Glutamatergic neuron (in vitro differentiated cells): ENCODE measurements at regions not wholly inside any gene's neighbourhood (a gene's known extent, or its start where the extent isn't known, plus 50 kb on each side); places are given as distances from the start of the nearest gene placed in this dataset.
A peak's percentile ranks its signal among the peaks of the same experiment; 100 is the strongest.

Experiments
- DNase-seq: peaks from one replicate; pipeline ENCODE4 v3.0.0; 2022
- H3K27ac Mint-ChIP-seq: one replicate; pipeline ENCODE4 v1.8.0; 2020; ENCODE audit warnings: mild to moderate bottlenecking, mixed read lengths, inconsistent platforms; ENCODE audit not compliant: unreplicated experiment
- H3K27me3 Mint-ChIP-seq: one replicate; pipeline ENCODE4 v1.8.0; 2020; ENCODE audit warnings: mild to moderate bottlenecking, moderate library complexity, mixed read lengths, inconsistent platforms; ENCODE audit not compliant: unreplicated experiment
- H3K36me3 Mint-ChIP-seq: one replicate; pipeline ENCODE4 v1.8.0; 2020; ENCODE audit warnings: mild to moderate bottlenecking, mixed read lengths, inconsistent platforms; ENCODE audit not compliant: unreplicated experiment
- H3K4me1 Mint-ChIP-seq: one replicate; pipeline ENCODE4 v1.8.0; 2020; ENCODE audit warnings: mild to moderate bottlenecking, low read depth, mixed read lengths, inconsistent platforms; ENCODE audit not compliant: unreplicated experiment
- H3K4me3 Mint-ChIP-seq: one replicate; pipeline ENCODE4 v1.8.0; 2020; ENCODE audit warnings: mild to moderate bottlenecking, mixed read lengths, inconsistent platforms; ENCODE audit not compliant: unreplicated experiment
- H3K9me3 Mint-ChIP-seq: one replicate; pipeline ENCODE4 v1.8.0; 2020; ENCODE audit warnings: mild to moderate bottlenecking, moderate library complexity, mixed read lengths, inconsistent platforms; ENCODE audit not compliant: unreplicated experiment
- CTCF ChIP-seq: fragments of 200-600 bp; sonication (generic); IDR thresholded peaks from one replicate; pipeline ENCODE4 v1.5.0; 2021; ENCODE audit not compliant: partially characterized antibody, unreplicated experiment

- Mint-ChIP-seq H3K9me3 (no peaks in the 10 kb centered on the region), H3K4me1 (no peaks in the 10 kb centered on the region), H3K4me3 (no peak overlapping the region), H3K27ac (no peak overlapping the region), H3K27me3 (no peaks in the 10 kb centered on the region), H3K36me3 (no peaks in the 10 kb centered on the region)
- DNase-seq, result no peak
- no peak for TF ChIP-seq CTCF
Measured at GRCh38 chr21:25512095-25513081, 94.9 kb downstream of the MRPL39 start.

- H3K36me3 Mint-ChIP-seq, result no peaks in the 10 kb centered on the region
- H3K9me3 Mint-ChIP-seq, result no peaks in the 10 kb centered on the region
- H3K4me1 Mint-ChIP-seq, result no peaks in the 10 kb centered on the region
- H3K27me3 Mint-ChIP-seq, result no peaks in the 10 kb centered on the region
- TF ChIP-seq CTCF, result no peak
- DNase-seq, result no peak
- no peak overlapping the region for H3K4me3 Mint-ChIP-seq
- no peak overlapping the region for H3K27ac Mint-ChIP-seq
Measured at GRCh38 chr21:25509862-25510261, 97.4 kb downstream of the MRPL39 start.

GRCh38 chr21:25508364-25508763, 98.9 kb downstream of the MRPL39 start:
- H3K4me3 Mint-ChIP-seq, result no peak overlapping the region
- no peaks in the 10 kb centered on the region for H3K9me3 Mint-ChIP-seq
- H3K27me3 Mint-ChIP-seq, result no peaks in the 10 kb centered on the region
- no peak for TF ChIP-seq CTCF
- no peak overlapping the region for H3K27ac Mint-ChIP-seq
- no peaks in the 10 kb centered on the region for H3K36me3 Mint-ChIP-seq
- no peak for DNase-seq
- H3K4me1 Mint-ChIP-seq, result no peaks in the 10 kb centered on the region

GRCh38 chr21:25507522-25507921, 99.8 kb downstream of the MRPL39 start:
- H3K9me3 Mint-ChIP-seq, result no peaks in the 10 kb centered on the region
- DNase-seq, result no peak
- H3K27ac Mint-ChIP-seq, result no peak overlapping the region
- H3K36me3 Mint-ChIP-seq, result no peaks in the 10 kb centered on the region
- H3K27me3 Mint-ChIP-seq, result no peaks in the 10 kb centered on the region
- no peaks in the 10 kb centered on the region for H3K4me1 Mint-ChIP-seq
- no peak overlapping the region for H3K4me3 Mint-ChIP-seq
- TF ChIP-seq CTCF, result peak; percentile 12

GRCh38 chr21:25506887-25507286, 100.4 kb downstream of the MRPL39 start:
- Mint-ChIP-seq H3K36me3 (no peaks in the 10 kb centered on the region), H3K4me1 (no peaks in the 10 kb centered on the region), H3K9me3 (no peaks in the 10 kb centered on the region), H3K4me3 (no peak overlapping the region), H3K27me3 (no peaks in the 10 kb centered on the region), H3K27ac (no peak overlapping the region)
- DNase-seq, result no peak
- TF ChIP-seq CTCF, result no peak
